Immature natural killer cell (primary cell): ENCODE measurements at regions not wholly inside any gene's neighbourhood (a gene's known extent, or its start where the extent isn't known, plus 50 kb on each side); places are given as distances from the start of the nearest gene placed in this dataset.
A peak's percentile ranks its signal among the peaks of the same experiment; 100 is the strongest.
"Not testable (repeated sequence)": the region's sequence is repeated elsewhere in the genome, so short reads cannot be mapped to it uniquely, and the experiment has no call there.

Experiments used
- DNase-seq, 3 donors: peaks; one replicate each; pipeline ENCODE4 v3.0.0; 2022; ENCODE audit warnings: mixed read lengths in 1 of 3
- H3K27ac Mint-ChIP-seq, 6 donors: one replicate each; pipeline ENCODE4 v1.8.0; 2020; ENCODE audit warnings: mixed read lengths in 6 of 6, mild to moderate bottlenecking in 5 of 6, inconsistent platforms in 4 of 6, moderate library complexity in 3 of 6
- H3K27me3 Mint-ChIP-seq, 3 donors: one replicate each; pipeline ENCODE4 v1.8.0; 2020 to 2021; ENCODE audit warnings: low read depth in 3 of 3, mild to moderate bottlenecking in 3 of 3, mixed read lengths in 3 of 3, moderate library complexity in 3 of 3, inconsistent platforms in 1 of 3
- H3K36me3 Mint-ChIP-seq, 3 donors: one replicate each; pipeline ENCODE4 v1.8.0; 2020; ENCODE audit warnings: mixed read lengths in 3 of 3, inconsistent platforms in 2 of 3, mild to moderate bottlenecking in 2 of 3
- H3K4me1 Mint-ChIP-seq, 2 donors: one replicate each; pipeline ENCODE4 v1.8.0; 2020; ENCODE audit warnings: inconsistent platforms in 2 of 2, mild to moderate bottlenecking in 2 of 2, mixed read lengths in 2 of 2, moderate library complexity in 1 of 2
- H3K4me3 Mint-ChIP-seq, 5 donors: one replicate each; pipeline ENCODE4 v1.8.0; 2020; ENCODE audit warnings: mild to moderate bottlenecking in 5 of 5, mixed read lengths in 5 of 5, inconsistent platforms in 3 of 5, moderate library complexity in 3 of 5
- H3K9me3 Mint-ChIP-seq, 6 donors: one replicate each; pipeline ENCODE4 v1.8.0; 2020; ENCODE audit warnings: mild to moderate bottlenecking in 6 of 6, mixed read lengths in 6 of 6, inconsistent platforms in 4 of 6, moderate library complexity in 3 of 6

DNA sequence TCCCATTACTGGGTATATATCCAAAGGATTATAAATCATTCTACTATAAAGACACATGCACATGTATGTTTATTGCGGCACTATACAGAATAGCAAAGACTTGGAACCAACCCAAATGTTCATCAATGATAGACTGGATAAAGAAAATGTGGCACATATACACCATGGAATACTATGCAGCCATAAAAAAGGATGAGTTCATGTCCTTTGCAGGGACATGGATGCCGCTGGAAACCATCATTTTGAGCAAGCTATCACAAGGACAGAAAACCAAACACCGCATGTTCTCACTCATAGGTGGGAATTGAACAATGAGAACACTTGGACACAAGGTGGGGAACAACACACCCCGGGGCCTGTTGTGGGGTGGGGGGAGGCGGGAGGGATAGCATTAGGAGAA lies 57.0 kb upstream of the NEUROD1 start:
- not testable (repeated sequence) for H3K4me3 Mint-ChIP-seq, H3K36me3 Mint-ChIP-seq, H3K27ac Mint-ChIP-seq, DNase-seq, H3K9me3 Mint-ChIP-seq, H3K4me1 Mint-ChIP-seq
- peaks cover 0 to 18% (median 2%) of the 10 kb centered on the region in 3 donors for H3K27me3 Mint-ChIP-seq

- no peak overlapping the region for H3K4me3 Mint-ChIP-seq
- DNase-seq = no peak
- no peak overlapping the region for H3K27ac Mint-ChIP-seq
- no peaks in the 10 kb centered on the region for H3K4me1 Mint-ChIP-seq
- H3K9me3 Mint-ChIP-seq = peaks cover 0 to 4% (median 0%) of the 10 kb centered on the region in 6 donors
- H3K27me3 Mint-ChIP-seq = peaks cover 0 to 16% (median 2%) of the 10 kb centered on the region in 3 donors
- no peaks in the 10 kb centered on the region for H3K36me3 Mint-ChIP-seq
Observed at GRCh38 chr2:181738074-181738473, 57.8 kb upstream of the NEUROD1 start.

GRCh38 chr2:181738563-181738962 lies 58.2 kb upstream of the NEUROD1 start:
- H3K36me3 Mint-ChIP-seq = no peaks in the 10 kb centered on the region
- no peak overlapping the region for H3K4me3 Mint-ChIP-seq
- H3K27me3 Mint-ChIP-seq = peaks cover 0 to 15% (median 2%) of the 10 kb centered on the region in 3 donors
- DNase-seq = no peak
- no peaks in the 10 kb centered on the region for H3K4me1 Mint-ChIP-seq
- H3K27ac Mint-ChIP-seq = no peak overlapping the region
- H3K9me3 Mint-ChIP-seq = peaks cover 0 to 4% (median 0%) of the 10 kb centered on the region in 6 donors

DNA sequence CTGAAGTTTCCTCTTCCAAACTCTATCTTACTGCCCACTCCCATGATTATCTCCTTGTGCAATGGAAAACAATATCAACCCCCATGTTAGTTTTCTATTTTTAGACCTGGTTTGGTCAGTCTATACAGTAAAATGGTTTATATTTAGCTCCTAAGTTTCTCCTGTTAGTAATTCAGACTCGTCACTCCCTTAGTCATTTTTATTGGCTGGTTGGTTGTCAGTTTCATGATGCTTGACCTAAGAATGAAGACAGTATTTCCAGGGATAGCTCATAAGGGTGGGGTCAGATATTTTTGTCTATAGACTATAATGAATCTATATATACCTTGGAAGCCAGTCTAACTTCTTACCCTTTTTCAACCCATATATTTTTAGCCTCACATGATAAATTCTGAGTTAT lies 61.4 kb upstream of the NEUROD1 start:
- no peaks in the 10 kb centered on the region for H3K9me3 Mint-ChIP-seq
- no peak overlapping the region for H3K27ac Mint-ChIP-seq
- no peak overlapping the region for H3K4me3 Mint-ChIP-seq
- no peak for DNase-seq
- peaks cover 0 to 3% (median 2%) of the 10 kb centered on the region in 3 donors for H3K27me3 Mint-ChIP-seq
- no peaks in the 10 kb centered on the region for H3K36me3 Mint-ChIP-seq
- no peaks in the 10 kb centered on the region for H3K4me1 Mint-ChIP-seq

DNA sequence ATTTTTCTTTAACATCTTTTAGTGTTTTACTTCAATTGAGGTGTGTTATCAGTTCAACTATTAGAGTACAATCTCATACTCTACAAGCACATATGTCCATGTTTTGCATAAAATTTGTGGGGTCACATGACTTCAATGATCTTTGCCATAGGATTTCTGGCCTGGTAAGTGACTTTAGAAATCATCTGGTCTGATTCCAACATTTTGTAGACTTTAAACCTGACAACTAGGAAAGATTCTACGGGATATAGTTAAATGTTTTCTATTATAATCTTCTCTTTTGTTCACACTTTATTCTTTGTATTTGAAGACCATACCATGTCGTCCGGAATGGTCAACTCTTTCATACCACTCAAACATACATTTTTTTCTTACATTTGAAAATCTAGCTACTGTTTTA lies 62.0 kb upstream of the NEUROD1 start:
- no peak overlapping the region for H3K27ac Mint-ChIP-seq
- no peaks in the 10 kb centered on the region for H3K36me3 Mint-ChIP-seq
- no peaks in the 10 kb centered on the region for H3K9me3 Mint-ChIP-seq
- DNase-seq = no peak
- peaks cover 0 to 3% (median 2%) of the 10 kb centered on the region in 3 donors for H3K27me3 Mint-ChIP-seq
- H3K4me1 Mint-ChIP-seq = no peaks in the 10 kb centered on the region
- no peak overlapping the region for H3K4me3 Mint-ChIP-seq

DNA sequence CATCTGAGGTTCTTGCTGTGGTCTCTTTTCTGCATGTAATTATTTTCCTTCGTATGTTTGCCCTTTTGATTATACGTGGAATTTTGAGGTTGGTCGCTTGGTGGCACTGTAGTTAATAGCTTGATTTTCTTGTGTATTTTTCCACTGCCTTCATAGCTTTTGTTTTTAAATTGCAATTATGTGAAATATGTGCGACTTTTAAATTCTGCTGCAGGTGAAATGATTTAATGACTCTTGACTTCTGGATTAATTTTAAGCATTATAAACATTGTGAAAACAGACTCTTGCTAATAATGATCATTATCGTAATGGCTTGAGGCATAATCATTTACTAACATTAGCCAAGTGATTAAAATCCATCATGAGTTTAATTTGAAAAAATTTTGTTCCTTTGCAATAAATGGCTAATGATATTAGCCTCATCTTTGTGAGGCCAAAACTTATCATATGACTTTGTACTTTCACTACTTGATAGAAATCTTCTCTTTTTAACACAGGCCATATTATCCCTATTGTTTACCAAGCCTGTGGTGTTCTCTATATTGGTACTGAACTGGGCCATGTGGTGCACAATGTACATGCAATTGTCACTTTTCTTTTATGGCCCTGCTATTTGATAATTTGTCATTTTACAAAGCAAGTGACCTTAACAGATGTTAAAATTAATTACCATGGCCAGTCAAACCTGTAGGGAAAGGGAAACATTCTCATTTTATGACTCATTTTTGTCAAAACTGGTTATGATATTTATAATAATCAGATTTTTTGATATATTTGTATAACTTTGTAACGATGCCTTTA lies 62.8 kb upstream of the NEUROD1 start:
- Mint-ChIP-seq H3K4me3 (no peak overlapping the region), H3K9me3 (no peaks in the 10 kb centered on the region), H3K27ac (no peak overlapping the region), H3K27me3 (peaks cover 0 to 3% (median 2%) of the 10 kb centered on the region in 3 donors), H3K36me3 (no peaks in the 10 kb centered on the region), H3K4me1 (no peaks in the 10 kb centered on the region)
- DNase-seq = peak in 2 of 3 donors; percentile 11 to 21

- no peaks in the 10 kb centered on the region for H3K4me1 Mint-ChIP-seq
- DNase-seq = no peak
- no peak overlapping the region for H3K27ac Mint-ChIP-seq
- no peaks in the 10 kb centered on the region for H3K9me3 Mint-ChIP-seq
- peaks cover 0 to 9% (median 2%) of the 10 kb centered on the region in 3 donors for H3K27me3 Mint-ChIP-seq
- no peaks in the 10 kb centered on the region for H3K36me3 Mint-ChIP-seq
- no peak overlapping the region for H3K4me3 Mint-ChIP-seq
Observed at GRCh38 chr2:181743723-181744031, 63.4 kb upstream of the NEUROD1 start.

DNA sequence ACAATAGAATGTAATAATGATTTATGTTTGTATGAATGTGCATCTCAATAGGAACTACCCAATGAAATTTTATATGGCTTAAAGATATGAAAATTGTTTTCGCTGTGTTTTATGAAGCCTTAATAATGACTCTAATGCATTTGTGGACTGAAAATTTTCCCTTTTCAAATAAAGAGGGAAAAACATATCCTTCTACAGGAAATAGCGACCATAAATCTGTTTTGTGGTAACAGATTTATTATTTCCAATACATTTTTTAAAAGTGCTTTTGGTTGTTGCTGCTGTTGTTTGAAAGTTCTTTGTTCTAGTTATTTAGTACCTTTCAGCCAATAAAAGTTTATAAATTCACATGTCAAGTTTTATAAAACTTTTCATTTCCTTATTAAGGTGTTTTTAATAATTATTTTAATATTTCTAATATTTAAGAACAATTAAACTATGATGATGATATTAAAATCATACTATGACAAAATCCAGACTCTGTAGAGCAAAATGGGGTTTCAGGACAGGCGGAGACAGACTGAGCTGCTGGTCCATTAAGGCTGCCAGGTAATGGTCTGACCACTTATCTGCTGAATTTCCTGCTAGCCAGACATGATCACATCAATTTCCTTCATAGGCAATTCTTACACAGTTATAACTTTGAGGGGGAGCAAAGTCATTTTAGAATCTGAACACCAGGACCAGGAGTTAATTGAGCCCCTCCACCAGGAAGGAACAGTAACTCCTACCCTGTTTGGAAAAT lies 65.7 kb upstream of the NEUROD1 start:
- no peak for DNase-seq
- no peaks in the 10 kb centered on the region for H3K4me1 Mint-ChIP-seq
- H3K9me3 Mint-ChIP-seq = no peaks in the 10 kb centered on the region
- no peaks in the 10 kb centered on the region for H3K36me3 Mint-ChIP-seq
- peaks cover 0 to 17% (median 6%) of the 10 kb centered on the region in 3 donors for H3K27me3 Mint-ChIP-seq
- no peak overlapping the region for H3K4me3 Mint-ChIP-seq
- H3K27ac Mint-ChIP-seq = no peak overlapping the region

- no peak overlapping the region for H3K4me3 Mint-ChIP-seq
- no peaks in the 10 kb centered on the region for H3K36me3 Mint-ChIP-seq
- no peak for DNase-seq
- no peaks in the 10 kb centered on the region for H3K4me1 Mint-ChIP-seq
- H3K27me3 Mint-ChIP-seq = peaks cover 0 to 21% (median 7%) of the 10 kb centered on the region in 3 donors
- no peak overlapping the region for H3K27ac Mint-ChIP-seq
- no peaks in the 10 kb centered on the region for H3K9me3 Mint-ChIP-seq
Observed at GRCh38 chr2:181746844-181747243, 66.5 kb upstream of the NEUROD1 start.

GRCh38 chr2:181750305-181750704 lies 70.0 kb upstream of the NEUROD1 start:
- Mint-ChIP-seq H3K27ac (no peak overlapping the region), H3K4me3 (no peak overlapping the region), H3K36me3 (no peaks in the 10 kb centered on the region), H3K27me3 (peaks cover 0 to 21% (median 8%) of the 10 kb centered on the region in 3 donors), H3K9me3 (no peaks in the 10 kb centered on the region), H3K4me1 (no peaks in the 10 kb centered on the region)
- DNase-seq = no peak

GRCh38 chr2:181751266-181752030 lies 71.1 kb upstream of the NEUROD1 start:
- Mint-ChIP-seq H3K4me1 (no peaks in the 10 kb centered on the region), H3K36me3 (no peaks in the 10 kb centered on the region), H3K9me3 (no peaks in the 10 kb centered on the region), H3K27ac (no peak overlapping the region), H3K27me3 (peaks cover 0 to 25% (median 10%) of the 10 kb centered on the region in 3 donors), H3K4me3 (no peak overlapping the region)
- DNase-seq = no peak

DNA sequence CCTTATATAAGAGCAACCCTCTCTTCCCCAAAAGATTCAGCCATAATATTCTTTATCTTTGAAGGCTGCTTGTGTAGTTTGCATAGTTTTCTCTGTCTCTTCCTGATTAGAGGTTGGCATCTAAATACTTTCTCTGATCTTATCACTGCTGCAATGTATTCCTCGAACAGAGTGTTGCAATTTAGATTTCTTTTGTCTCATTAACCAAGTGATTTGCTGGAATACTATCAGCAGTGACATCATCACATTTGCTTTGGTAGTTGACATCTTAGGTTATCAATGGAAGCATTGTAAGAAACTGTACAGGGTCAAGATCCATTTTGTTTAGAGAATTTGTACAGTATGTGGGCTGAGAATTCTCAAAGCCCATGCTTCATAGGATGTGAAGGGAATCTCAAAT lies 72.0 kb upstream of the NEUROD1 start:
- H3K4me3 Mint-ChIP-seq = no peak overlapping the region
- no peaks in the 10 kb centered on the region for H3K36me3 Mint-ChIP-seq
- DNase-seq = no peak
- no peaks in the 10 kb centered on the region for H3K9me3 Mint-ChIP-seq
- H3K27me3 Mint-ChIP-seq = peaks cover 0 to 25% (median 10%) of the 10 kb centered on the region in 3 donors
- no peak overlapping the region for H3K27ac Mint-ChIP-seq
- no peaks in the 10 kb centered on the region for H3K4me1 Mint-ChIP-seq

- H3K4me3 Mint-ChIP-seq = no peak overlapping the region
- H3K4me1 Mint-ChIP-seq = no peaks in the 10 kb centered on the region
- peaks cover 0 to 19% (median 10%) of the 10 kb centered on the region in 3 donors for H3K27me3 Mint-ChIP-seq
- DNase-seq = no peak
- no peak overlapping the region for H3K27ac Mint-ChIP-seq
- no peaks in the 10 kb centered on the region for H3K36me3 Mint-ChIP-seq
- H3K9me3 Mint-ChIP-seq = no peaks in the 10 kb centered on the region
Observed at GRCh38 chr2:181753686-181754085, 73.4 kb upstream of the NEUROD1 start.

DNA sequence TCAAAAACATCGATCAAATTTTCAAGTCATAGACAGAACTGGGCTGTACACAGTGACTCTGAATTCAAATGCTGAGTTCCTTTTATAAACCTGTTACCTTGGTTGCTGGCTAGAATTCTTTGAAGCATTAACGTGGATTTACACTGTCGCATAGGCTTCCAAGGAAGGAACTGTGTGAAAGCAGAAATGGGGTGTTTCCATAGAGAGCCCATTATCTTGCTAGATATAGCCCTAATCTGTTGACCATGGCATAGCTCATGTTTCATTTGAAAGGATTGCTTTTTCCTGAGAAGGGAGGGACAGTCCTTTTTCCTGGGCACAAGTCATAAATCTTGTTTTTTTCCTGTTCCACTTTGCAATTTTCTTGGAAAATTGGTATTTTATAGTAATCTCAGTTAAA lies 73.8 kb upstream of the NEUROD1 start:
- Mint-ChIP-seq H3K4me1 (no peaks in the 10 kb centered on the region), H3K9me3 (peaks cover 0 to 2% (median 0%) of the 10 kb centered on the region in 6 donors), H3K36me3 (no peaks in the 10 kb centered on the region), H3K4me3 (no peak overlapping the region), H3K27ac (no peak overlapping the region), H3K27me3 (peaks cover 0 to 16% (median 8%) of the 10 kb centered on the region in 3 donors)
- DNase-seq = no peak
